ENCODE measurements at regions not wholly inside any gene's neighbourhood (a gene's known extent, or its start where the extent isn't known, plus 50 kb on each side); places are given as distances from the start of the nearest gene placed in this dataset.

DNA sequence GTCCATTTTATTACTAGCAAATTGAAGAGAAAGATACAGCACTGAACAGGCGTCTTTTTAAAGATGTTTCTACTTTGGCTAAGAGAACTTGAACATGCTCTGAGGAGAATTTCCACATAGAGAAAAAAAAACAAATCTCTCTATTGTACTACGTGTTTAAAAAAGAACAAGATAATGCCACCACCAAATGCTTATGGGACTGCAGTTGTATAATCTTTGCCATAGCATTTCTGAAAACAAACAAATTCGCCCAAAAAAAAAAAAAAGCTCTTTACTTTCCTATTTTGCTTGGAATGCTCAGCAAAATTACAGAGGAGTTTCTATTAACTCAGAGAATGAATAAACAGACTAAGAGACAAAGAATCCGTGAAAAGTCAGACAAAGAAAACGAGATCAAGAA lies 114.2 kb downstream of the CNTN3 start:
- Histone ChIP-seq H3K36me3 (ENCODE audit: control insufficient read depth in 2 of 2, insufficient read depth in 2 of 2, low read length in 1 of 2) (no peaks in the 10 kb centered on the region), H3K27me3 (replicated peaks in 1 of 2; ENCODE audit: control insufficient read depth in 2 of 2, insufficient read depth in 2 of 2, low read length in 1 of 2) (no peaks in the 10 kb centered on the region), H3K4me1 (ENCODE audit: control insufficient read depth, insufficient read depth, low read length) (no peaks in the 10 kb centered on the region), H3K4me3 (no peak overlapping the region), H3K4me2 (ENCODE audit: control insufficient read depth, insufficient read depth) (no peak overlapping the region), H3K9me3 (replicated peaks; ENCODE audit: control insufficient read depth, insufficient read depth, low read length) (no peaks in the 10 kb centered on the region), H4K20me1 (ENCODE audit: control insufficient read depth, insufficient read depth) (no peaks in the 10 kb centered on the region), H3K79me2 (ENCODE audit: control insufficient read depth, insufficient read depth, low read length) (no peaks in the 10 kb centered on the region), H3K27ac (ENCODE audit: control insufficient read depth, insufficient read depth) (no peak overlapping the region), H2AFZ (ENCODE audit: control insufficient read depth, low read depth, low read length) (no peak overlapping the region), H3K9ac (ENCODE audit: control insufficient read depth, insufficient read depth, low read length) (no peak overlapping the region)
- CTCF ChIA-PET = interaction anchor here (0.7 kb wide), 1 partner anchor 1385 kb away, joined by 3 read pairs; no protein-coding TSS in a partner anchor
- intact Hi-C loops (cut with micrococcal nuclease; ENCODE audit: unreplicated experiment) (no loop called here), in situ Hi-C loops (cut with MboI) (no loop called here)
- no peak for FAIRE-seq
- no peak for DNase-seq (ENCODE audit: low read depth, low spot score)
- WGBS (ENCODE audit: insufficient coverage, insufficient replicate concordance, low lambda C conversion rate, missing lambda C conversion rate) = 19% methylated on average over 5 of the region's 5 CpGs
- no peak for TF ChIP-seq NFXL1 (IDR thresholded peaks at IDR 0.05; ENCODE audit: borderline replicate concordance)
- no TSS peak for BruUV-seq (replicated peaks)
- SMC1A ChIA-PET (ENCODE audit: uncharacterized antibody, unreplicated experiment) = no interaction called here
- RAD21 ChIA-PET (ENCODE audit: unreplicated experiment) = no interaction called here
- POLR2A ChIA-PET = no interaction called here
- no peak for ATAC-seq

GRCh38 chr3:74491874-74492273 lies 122.6 kb downstream of the CNTN3 start:
- CTCF ChIA-PET = no interaction called here
- H3K4me1 ChIP-seq (ENCODE audit: control insufficient read depth, insufficient read depth, low read length) = no peaks in the 10 kb centered on the region

More at GRCh38 chr3:74491874-74492273, 122.6 kb downstream of the CNTN3 start:
- H3K9ac ChIP-seq (ENCODE audit: control insufficient read depth, insufficient read depth, low read length) = no peak overlapping the region
- 0% methylated on average over 1 of the region's 1 CpG for WGBS (ENCODE audit: insufficient coverage, insufficient replicate concordance, low lambda C conversion rate, missing lambda C conversion rate)
- no peaks in the 10 kb centered on the region for H3K36me3 ChIP-seq (ENCODE audit: control insufficient read depth in 2 of 2, insufficient read depth in 2 of 2, low read length in 1 of 2)
- no peak for TF ChIP-seq USF2 (IDR thresholded peaks at IDR 0.05; ENCODE audit: borderline replicate concordance, low read depth, low read length)
- no peak for TF ChIP-seq CHD2 (IDR thresholded peaks at IDR 0.05; ENCODE audit: borderline replicate concordance, low read depth, low read length)
- TF ChIP-seq ZNF687 (IDR thresholded peaks at IDR 0.05) = no peak
- no peak for TF ChIP-seq YY1 (IDR thresholded peaks at IDR 0.05; ENCODE audit: low read depth, low read length)
- no peak for TF ChIP-seq JUND (IDR thresholded peaks at IDR 0.05; ENCODE audit: low read depth, low read length)
- no peak for TF ChIP-seq IRF5 (IDR thresholded peaks at IDR 0.05; ENCODE audit: borderline replicate concordance)
- TF ChIP-seq RCOR1 (conservative IDR thresholded peaks at IDR 0.05; ENCODE audit: low read depth, low read length) = no peak
- no peak for TF ChIP-seq POLR2A (IDR thresholded peaks at IDR 0.05; ENCODE audit: low read depth, low read length)
- TF ChIP-seq SPI1 (IDR thresholded peaks at IDR 0.05; ENCODE audit: borderline replicate concordance, insufficient read depth, low read depth, low read length) = no peak
- no peak for TF ChIP-seq WRNIP1 (IDR thresholded peaks at IDR 0.05; ENCODE audit: borderline replicate concordance, low read depth, low read length)
- no peak for TF ChIP-seq NFXL1 (IDR thresholded peaks at IDR 0.05; ENCODE audit: borderline replicate concordance)
- no peak for TF ChIP-seq IKZF2 (IDR thresholded peaks at IDR 0.05)
- no peak overlapping the region for H3K27ac ChIP-seq (ENCODE audit: control insufficient read depth, insufficient read depth)
- DNase-seq (ENCODE audit: low read depth, low spot score) = no peak
- no peaks in the 10 kb centered on the region for H3K27me3 ChIP-seq (replicated peaks in 1 of 2; ENCODE audit: control insufficient read depth in 2 of 2, insufficient read depth in 2 of 2, low read length in 1 of 2)
- BruUV-seq (replicated peaks) = no TSS peak
- ChIA-PET RAD21 (ENCODE audit: unreplicated experiment) (no interaction called here), POLR2A (no interaction called here), SMC1A (ENCODE audit: uncharacterized antibody, unreplicated experiment) (interaction anchor here (0.9 kb wide), 1 partner anchor 15 kb away, joined by 3 read pairs; no protein-coding TSS in a partner anchor)
- H3K9me3 ChIP-seq (replicated peaks; ENCODE audit: control insufficient read depth, insufficient read depth, low read length) = no peaks in the 10 kb centered on the region
- H3K79me2 ChIP-seq (ENCODE audit: control insufficient read depth, insufficient read depth, low read length) = no peaks in the 10 kb centered on the region
- H3K4me2 ChIP-seq (ENCODE audit: control insufficient read depth, insufficient read depth) = no peak overlapping the region
- ATAC-seq = no peak
- H4K20me1 ChIP-seq (ENCODE audit: control insufficient read depth, insufficient read depth) = no peaks in the 10 kb centered on the region
- H3K4me3 ChIP-seq = no peak overlapping the region
- intact Hi-C loops (cut with micrococcal nuclease; ENCODE audit: unreplicated experiment) = no loop called here
- in situ Hi-C loops (cut with MboI) = no loop called here
- H2AFZ ChIP-seq (ENCODE audit: control insufficient read depth, low read depth, low read length) = no peak overlapping the region
- no peak for FAIRE-seq

All from GM12878 (cell line).